ENCODE measurements at regions not wholly inside any gene's neighbourhood (a gene's known extent, or its start where the extent isn't known, plus 50 kb on each side); places are given as distances from the start of the nearest gene placed in this dataset.

DNA sequence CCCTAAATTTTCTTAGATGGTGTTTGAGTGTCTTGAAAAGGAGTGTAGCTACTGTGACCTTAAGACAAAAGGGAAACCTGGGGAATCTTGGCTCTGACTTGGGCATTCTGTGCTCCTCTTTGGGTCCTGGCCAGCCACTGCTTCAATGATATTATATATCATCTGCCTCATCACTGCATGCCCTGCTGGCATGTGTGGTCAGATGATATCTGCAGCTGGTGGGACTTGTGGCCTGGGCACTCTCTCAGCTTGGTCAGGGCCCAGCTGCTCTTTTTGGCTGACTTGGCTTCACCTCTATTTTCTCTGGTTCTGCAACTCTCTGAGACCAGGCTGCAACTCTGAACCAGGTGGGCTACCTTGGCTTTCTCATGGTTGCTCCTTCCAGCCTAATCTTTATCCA lies 446.1 kb upstream of the RARB start (continued):
- TF ChIP-seq ZNF48 (tag by site-specific recombination; IDR thresholded peaks at IDR 0.05) (no peak), ZNF274 (IDR thresholded peaks at IDR 0.05; ENCODE audit: low read length) (no peak), ZNF274 (tag by site-specific recombination; IDR thresholded peaks at IDR 0.05; ENCODE audit: borderline replicate concordance) (no peak), GLI4 (tag by site-specific recombination; IDR thresholded peaks at IDR 0.05) (no peak), SP2 (tag by site-specific recombination; IDR thresholded peaks at IDR 0.05) (no peak)

DNA sequence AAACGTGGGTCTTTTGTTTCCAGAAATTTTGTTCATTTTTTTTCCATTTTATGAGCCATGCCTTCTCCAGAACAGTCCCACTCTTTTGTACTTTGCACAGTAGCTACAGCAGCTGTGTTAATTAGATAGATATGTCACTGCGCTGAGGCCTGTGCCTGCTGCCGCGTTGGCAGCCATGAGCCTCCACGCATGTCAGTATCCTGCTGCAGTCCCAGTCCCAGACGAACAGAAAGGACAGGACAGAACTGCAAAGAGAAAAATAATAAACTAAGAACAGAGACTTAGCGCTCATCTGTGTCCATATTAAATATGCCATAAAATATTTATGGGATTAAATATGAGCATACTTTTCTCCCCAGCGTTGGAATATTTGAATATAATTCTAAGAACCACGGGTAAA lies 442.4 kb upstream of the RARB start:
- no peaks in the 10 kb centered on the region for H3K9me3 ChIP-seq (ENCODE audit: control insufficient read depth, insufficient read depth, low read depth, low read length)

DNA sequence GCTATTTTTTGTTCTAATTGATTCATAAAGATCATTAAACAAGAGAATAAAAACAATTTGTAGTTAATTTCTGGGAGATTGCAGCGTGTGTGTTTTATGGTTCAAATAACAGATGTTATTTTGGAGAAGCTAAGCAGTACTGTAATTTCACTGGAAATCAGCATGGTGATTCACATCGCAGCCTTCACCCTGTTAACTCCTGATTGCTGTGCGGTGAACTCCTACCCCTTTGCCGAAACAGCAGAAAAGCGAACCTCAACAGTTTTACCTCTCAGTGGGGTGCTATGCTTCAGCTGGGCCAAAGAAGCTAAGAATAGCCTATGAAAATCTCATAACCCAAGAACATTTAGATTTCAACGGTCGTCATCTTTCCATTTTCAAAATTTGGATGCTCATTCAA lies 441.5 kb upstream of the RARB start:
- no peak overlapping the region for H3K27ac ChIP-seq (ENCODE audit: extremely low read depth, low read depth, low read length)
- CTCF ChIA-PET, result no interaction called here
- TF ChIP-seq, protein P1, sequence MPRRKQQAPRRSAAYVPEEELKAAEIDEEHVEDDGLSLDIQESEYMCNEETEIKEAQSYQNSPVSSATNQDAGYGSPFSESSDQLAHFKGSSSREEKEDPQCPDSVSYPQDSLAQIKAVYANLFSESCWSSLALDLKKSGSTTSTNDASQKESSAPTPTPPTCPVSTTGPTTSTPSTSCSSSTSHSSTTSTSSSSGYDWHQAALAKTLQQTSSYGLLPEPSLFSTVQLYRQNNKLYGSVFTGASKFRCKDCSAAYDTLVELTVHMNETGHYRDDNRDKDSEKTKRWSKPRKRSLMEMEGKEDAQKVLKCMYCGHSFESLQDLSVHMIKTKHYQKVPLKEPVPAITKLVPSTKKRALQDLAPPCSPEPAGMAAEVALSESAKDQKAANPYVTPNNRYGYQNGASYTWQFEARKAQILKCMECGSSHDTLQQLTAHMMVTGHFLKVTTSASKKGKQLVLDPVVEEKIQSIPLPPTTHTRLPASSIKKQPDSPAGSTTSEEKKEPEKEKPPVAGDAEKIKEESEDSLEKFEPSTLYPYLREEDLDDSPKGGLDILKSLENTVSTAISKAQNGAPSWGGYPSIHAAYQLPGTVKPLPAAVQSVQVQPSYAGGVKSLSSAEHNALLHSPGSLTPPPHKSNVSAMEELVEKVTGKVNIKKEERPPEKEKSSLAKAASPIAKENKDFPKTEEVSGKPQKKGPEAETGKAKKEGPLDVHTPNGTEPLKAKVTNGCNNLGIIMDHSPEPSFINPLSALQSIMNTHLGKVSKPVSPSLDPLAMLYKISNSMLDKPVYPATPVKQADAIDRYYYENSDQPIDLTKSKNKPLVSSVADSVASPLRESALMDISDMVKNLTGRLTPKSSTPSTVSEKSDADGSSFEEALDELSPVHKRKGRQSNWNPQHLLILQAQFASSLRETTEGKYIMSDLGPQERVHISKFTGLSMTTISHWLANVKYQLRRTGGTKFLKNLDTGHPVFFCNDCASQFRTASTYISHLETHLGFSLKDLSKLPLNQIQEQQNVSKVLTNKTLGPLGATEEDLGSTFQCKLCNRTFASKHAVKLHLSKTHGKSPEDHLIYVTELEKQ (tag by site-specific recombination; IDR thresholded peaks at IDR 0.05; ENCODE audit: borderline replicate concordance), result no peak
- TF ChIP-seq, protein P2, sequence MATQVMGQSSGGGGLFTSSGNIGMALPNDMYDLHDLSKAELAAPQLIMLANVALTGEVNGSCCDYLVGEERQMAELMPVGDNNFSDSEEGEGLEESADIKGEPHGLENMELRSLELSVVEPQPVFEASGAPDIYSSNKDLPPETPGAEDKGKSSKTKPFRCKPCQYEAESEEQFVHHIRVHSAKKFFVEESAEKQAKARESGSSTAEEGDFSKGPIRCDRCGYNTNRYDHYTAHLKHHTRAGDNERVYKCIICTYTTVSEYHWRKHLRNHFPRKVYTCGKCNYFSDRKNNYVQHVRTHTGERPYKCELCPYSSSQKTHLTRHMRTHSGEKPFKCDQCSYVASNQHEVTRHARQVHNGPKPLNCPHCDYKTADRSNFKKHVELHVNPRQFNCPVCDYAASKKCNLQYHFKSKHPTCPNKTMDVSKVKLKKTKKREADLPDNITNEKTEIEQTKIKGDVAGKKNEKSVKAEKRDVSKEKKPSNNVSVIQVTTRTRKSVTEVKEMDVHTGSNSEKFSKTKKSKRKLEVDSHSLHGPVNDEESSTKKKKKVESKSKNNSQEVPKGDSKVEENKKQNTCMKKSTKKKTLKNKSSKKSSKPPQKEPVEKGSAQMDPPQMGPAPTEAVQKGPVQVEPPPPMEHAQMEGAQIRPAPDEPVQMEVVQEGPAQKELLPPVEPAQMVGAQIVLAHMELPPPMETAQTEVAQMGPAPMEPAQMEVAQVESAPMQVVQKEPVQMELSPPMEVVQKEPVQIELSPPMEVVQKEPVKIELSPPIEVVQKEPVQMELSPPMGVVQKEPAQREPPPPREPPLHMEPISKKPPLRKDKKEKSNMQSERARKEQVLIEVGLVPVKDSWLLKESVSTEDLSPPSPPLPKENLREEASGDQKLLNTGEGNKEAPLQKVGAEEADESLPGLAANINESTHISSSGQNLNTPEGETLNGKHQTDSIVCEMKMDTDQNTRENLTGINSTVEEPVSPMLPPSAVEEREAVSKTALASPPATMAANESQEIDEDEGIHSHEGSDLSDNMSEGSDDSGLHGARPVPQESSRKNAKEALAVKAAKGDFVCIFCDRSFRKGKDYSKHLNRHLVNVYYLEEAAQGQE (tag by site-specific recombination; IDR thresholded peaks at IDR 0.05), result no peak
- TF ChIP-seq HOXD13 (CRISPR knock-in tag; IDR thresholded peaks at IDR 0.05; ENCODE audit: borderline replicate concordance), result no peak
- TF ChIP-seq ZNF2 (tag by site-specific recombination; IDR thresholded peaks at IDR 0.05), result no peak
- no peak for TF ChIP-seq ZNF404 (tag by site-specific recombination; IDR thresholded peaks at IDR 0.05)
- no peak for TF ChIP-seq ZNF747 (tag by site-specific recombination; IDR thresholded peaks at IDR 0.05)

More for the DNA sequence above, 442.4 kb upstream of the RARB start:
- no peak for TF ChIP-seq KLF9 (tag by site-specific recombination; IDR thresholded peaks at IDR 0.05; ENCODE audit: low read depth)
- TF ChIP-seq ZNF302 (tag by site-specific recombination; IDR thresholded peaks at IDR 0.05; ENCODE audit: low read depth), result no peak
- TF ChIP-seq SP3 (tag by site-specific recombination; IDR thresholded peaks at IDR 0.05), result no peak
- no peak for TF ChIP-seq SALL2 (tag by site-specific recombination; IDR thresholded peaks at IDR 0.05; ENCODE audit: borderline replicate concordance)
- TF ChIP-seq ZNF707 (tag by site-specific recombination; IDR thresholded peaks at IDR 0.05), result no peak
- no peak for TF ChIP-seq ZXDB (tag by site-specific recombination; IDR thresholded peaks at IDR 0.05)
- TF ChIP-seq HOXA7 (CRISPR knock-in tag; IDR thresholded peaks at IDR 0.05; ENCODE audit: borderline replicate concordance), result no peak
- TF ChIP-seq ZNF629 (tag by site-specific recombination; IDR thresholded peaks at IDR 0.05), result no peak
- no peak for TF ChIP-seq ZNF548 (tag by site-specific recombination; IDR thresholded peaks at IDR 0.05)
- TF ChIP-seq, protein P3, sequence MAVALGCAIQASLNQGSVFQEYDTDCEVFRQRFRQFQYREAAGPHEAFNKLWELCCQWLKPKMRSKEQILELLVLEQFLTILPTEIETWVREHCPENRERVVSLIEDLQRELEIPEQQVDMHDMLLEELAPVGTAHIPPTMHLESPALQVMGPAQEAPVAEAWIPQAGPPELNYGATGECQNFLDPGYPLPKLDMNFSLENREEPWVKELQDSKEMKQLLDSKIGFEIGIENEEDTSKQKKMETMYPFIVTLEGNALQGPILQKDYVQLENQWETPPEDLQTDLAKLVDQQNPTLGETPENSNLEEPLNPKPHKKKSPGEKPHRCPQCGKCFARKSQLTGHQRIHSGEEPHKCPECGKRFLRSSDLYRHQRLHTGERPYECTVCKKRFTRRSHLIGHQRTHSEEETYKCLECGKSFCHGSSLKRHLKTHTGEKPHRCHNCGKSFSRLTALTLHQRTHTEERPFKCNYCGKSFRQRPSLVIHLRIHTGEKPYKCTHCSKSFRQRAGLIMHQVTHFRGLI (tag by site-specific recombination; IDR thresholded peaks at IDR 0.05), result no peak
- no peak for TF ChIP-seq ZNF416 (tag by site-specific recombination; IDR thresholded peaks at IDR 0.05)
- TF ChIP-seq, protein P4, sequence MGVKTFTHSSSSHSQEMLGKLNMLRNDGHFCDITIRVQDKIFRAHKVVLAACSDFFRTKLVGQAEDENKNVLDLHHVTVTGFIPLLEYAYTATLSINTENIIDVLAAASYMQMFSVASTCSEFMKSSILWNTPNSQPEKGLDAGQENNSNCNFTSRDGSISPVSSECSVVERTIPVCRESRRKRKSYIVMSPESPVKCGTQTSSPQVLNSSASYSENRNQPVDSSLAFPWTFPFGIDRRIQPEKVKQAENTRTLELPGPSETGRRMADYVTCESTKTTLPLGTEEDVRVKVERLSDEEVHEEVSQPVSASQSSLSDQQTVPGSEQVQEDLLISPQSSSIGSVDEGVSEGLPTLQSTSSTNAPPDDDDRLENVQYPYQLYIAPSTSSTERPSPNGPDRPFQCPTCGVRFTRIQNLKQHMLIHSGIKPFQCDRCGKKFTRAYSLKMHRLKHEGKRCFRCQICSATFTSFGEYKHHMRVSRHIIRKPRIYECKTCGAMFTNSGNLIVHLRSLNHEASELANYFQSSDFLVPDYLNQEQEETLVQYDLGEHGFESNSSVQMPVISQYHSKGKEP (tag by site-specific recombination; IDR thresholded peaks at IDR 0.05), result no peak
- TF ChIP-seq, protein P5, sequence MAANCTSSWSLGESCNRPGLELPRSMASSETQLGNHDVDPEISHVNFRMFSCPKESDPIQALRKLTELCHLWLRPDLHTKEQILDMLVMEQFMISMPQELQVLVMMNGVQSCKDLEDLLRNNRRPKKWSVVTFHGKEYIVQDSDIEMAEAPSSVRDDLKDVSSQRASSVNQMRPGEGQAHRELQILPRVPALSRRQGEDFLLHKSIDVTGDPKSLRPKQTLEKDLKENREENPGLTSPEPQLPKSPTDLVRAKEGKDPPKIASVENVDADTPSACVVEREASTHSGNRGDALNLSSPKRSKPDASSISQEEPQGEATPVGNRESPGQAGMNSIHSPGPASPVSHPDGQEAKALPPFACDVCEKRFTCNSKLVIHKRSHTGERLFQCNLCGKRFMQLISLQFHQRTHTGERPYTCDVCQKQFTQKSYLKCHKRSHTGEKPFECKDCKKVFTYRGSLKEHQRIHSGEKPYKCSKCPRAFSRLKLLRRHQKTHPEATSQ (tag by site-specific recombination; IDR thresholded peaks at IDR 0.05), result no peak
- TF ChIP-seq ZNF391 (tag by site-specific recombination; IDR thresholded peaks at IDR 0.05; ENCODE audit: borderline replicate concordance, low read depth), result no peak
- no peak for TF ChIP-seq ZNF792 (tag by site-specific recombination; IDR thresholded peaks at IDR 0.05)
- no peak for TF ChIP-seq ZNF776 (tag by site-specific recombination; IDR thresholded peaks at IDR 0.05; ENCODE audit: borderline replicate concordance)
- no peak for TF ChIP-seq ZNF184 (tag by site-specific recombination; IDR thresholded peaks at IDR 0.05)
- no peak for TF ChIP-seq TRIM28 (IDR thresholded peaks at IDR 0.05; ENCODE audit: borderline replicate concordance, low read length)
- H3K27ac ChIP-seq (ENCODE audit: extremely low read depth, low read depth, low read length), result no peak overlapping the region
- POLR2A ChIA-PET, result no interaction called here
- CTCF ChIA-PET, result no interaction called here
- no peaks in the 10 kb centered on the region; the same call in 1 of the 2 replicates for H3K4me1 ChIP-seq (ENCODE audit: control insufficient read depth, insufficient read depth, low read length)
- H3K4me3 ChIP-seq (ENCODE audit: low read depth, low read length), result no peak overlapping the region
- no peaks in the 10 kb centered on the region for H3K36me3 ChIP-seq (ENCODE audit: control insufficient read depth in 2 of 2, insufficient read depth in 1 of 2, low read length in 2 of 2)

More for the DNA sequence above, 441.5 kb upstream of the RARB start:
- Histone ChIP-seq H3K4me3 (ENCODE audit: low read depth, low read length) (no peak overlapping the region), H3K36me3 (ENCODE audit: control insufficient read depth in 2 of 2, insufficient read depth in 1 of 2, low read length in 2 of 2) (no peaks in the 10 kb centered on the region), H3K9me3 (ENCODE audit: control insufficient read depth, insufficient read depth, low read depth, low read length) (no peaks in the 10 kb centered on the region), H3K4me1 (ENCODE audit: control insufficient read depth, insufficient read depth, low read length) (no peaks in the 10 kb centered on the region; the same call in 1 of the 2 replicates)
- POLR2A ChIA-PET, result no interaction called here

Data from HEK293 (cell line).